Caco-2 (cell line): ENCODE measurements at regions not wholly inside any gene's neighbourhood (a gene's known extent, or its start where the extent isn't known, plus 50 kb on each side); places are given as distances from the start of the nearest gene placed in this dataset.

Source experiments
- BruUV-seq: library from RNA; stranded (reverse); fragments of 400-500 nt; replicated peaks from 2 replicates; lab custom pipeline; 2021; lab: Mats Ljungman, UMichigan
- CTCF ChIA-PET: fragments of 300-600 bp; sonication (Branson Sonifier 250); formaldehyde crosslinking; loops from one replicate; lab custom pipeline; 2022; ENCODE audit warnings: antibody characterized with exemption; lab: Charles Lee
- POLR2A ChIA-PET: fragments of 300-600 bp; sonication (Branson Sonifier 250); formaldehyde crosslinking; loops from one replicate; lab custom pipeline; 2022; ENCODE audit warnings: antibody characterized with exemption; lab: Charles Lee
- DNase-seq, 2 experiments: peaks; one replicate each; pipeline versions ENCODE4 v3.0.0 to v3.0.0-alpha.2; 2020 to 2022
- H3K27me3 ChIP-seq: replicated peaks from 2 replicates; pipeline ENCODE4 v1.6.0; 2011; ENCODE audit warnings: low read length; ENCODE audit not compliant: control insufficient read depth, insufficient read depth
- H3K36me3 ChIP-seq: 2 replicates; pipeline ENCODE4 v1.5.1; 2011; ENCODE audit warnings: low read length; ENCODE audit not compliant: control insufficient read depth, insufficient read depth
- H3K4me1 ChIP-seq: fragments of 250-450 bp; sonication (Bioruptor Pico); 2 replicates; pipeline ENCODE4 v1.5.1; 2020; ENCODE audit warnings: mild to moderate bottlenecking
- H3K4me3 ChIP-seq: 2 replicates; pipeline ENCODE4 v1.5.1; 2011; ENCODE audit warnings: low read depth, mild to moderate bottlenecking, control low read depth, low read length
- H3K9me3 ChIP-seq: fragments of 250-450 bp; sonication (Bioruptor Pico); 2 replicates; pipeline ENCODE4 v1.5.1; 2020; ENCODE audit warnings: mild to moderate bottlenecking, moderate library complexity
- H3K27ac Mint-ChIP-seq: one replicate; pipeline ENCODE4 v1.8.0; 2022; ENCODE audit warnings: mixed read lengths; ENCODE audit not compliant: unreplicated experiment
- H3K27me3 Mint-ChIP-seq: one replicate; pipeline ENCODE4 v1.8.0; 2022; ENCODE audit warnings: mixed read lengths; ENCODE audit not compliant: insufficient read depth, unreplicated experiment
- H3K36me3 Mint-ChIP-seq: one replicate; pipeline ENCODE4 v1.8.0; 2022; ENCODE audit warnings: mild to moderate bottlenecking, mixed read lengths; ENCODE audit not compliant: insufficient read depth, unreplicated experiment
- H3K4me1 Mint-ChIP-seq: one replicate; pipeline ENCODE4 v1.8.0; 2022; ENCODE audit warnings: low read depth, mixed read lengths; ENCODE audit not compliant: unreplicated experiment
- H3K4me3 Mint-ChIP-seq: one replicate; pipeline ENCODE4 v1.8.0; 2022; ENCODE audit warnings: mild to moderate bottlenecking, moderate library complexity, mixed read lengths; ENCODE audit not compliant: unreplicated experiment
- H3K9me3 Mint-ChIP-seq: one replicate; pipeline ENCODE4 v1.8.0; 2022; ENCODE audit warnings: mixed read lengths; ENCODE audit not compliant: unreplicated experiment
- intact Hi-C: fragments of 100-400 bp; cut with micrococcal nuclease; formaldehyde crosslinking; loops from one replicate; pipeline ENCODE4 v1.10.0; 2022; ENCODE audit not compliant: unreplicated experiment
- TF ChIP-seq, protein P1 (sequence below), 2 experiments: fragments of 200-600 bp in 1 of 2; IDR thresholded peaks; 1 replicate in 1 of 2; 2 replicates in 1 of 2; pipeline versions ENCODE4 v1.5.1 to v1.8.0; 2011 to 2022; ENCODE audit warnings: antibody characterized with exemption in 1 of 2, control low read depth in 1 of 2, inconsistent platforms in 1 of 2, low read depth in 1 of 2, low read length in 1 of 2, mild to moderate bottlenecking in 1 of 2, moderate library complexity in 1 of 2; ENCODE audit not compliant: insufficient read depth in 1 of 2, severe bottlenecking in 1 of 2, unreplicated experiment in 1 of 2

DNA sequence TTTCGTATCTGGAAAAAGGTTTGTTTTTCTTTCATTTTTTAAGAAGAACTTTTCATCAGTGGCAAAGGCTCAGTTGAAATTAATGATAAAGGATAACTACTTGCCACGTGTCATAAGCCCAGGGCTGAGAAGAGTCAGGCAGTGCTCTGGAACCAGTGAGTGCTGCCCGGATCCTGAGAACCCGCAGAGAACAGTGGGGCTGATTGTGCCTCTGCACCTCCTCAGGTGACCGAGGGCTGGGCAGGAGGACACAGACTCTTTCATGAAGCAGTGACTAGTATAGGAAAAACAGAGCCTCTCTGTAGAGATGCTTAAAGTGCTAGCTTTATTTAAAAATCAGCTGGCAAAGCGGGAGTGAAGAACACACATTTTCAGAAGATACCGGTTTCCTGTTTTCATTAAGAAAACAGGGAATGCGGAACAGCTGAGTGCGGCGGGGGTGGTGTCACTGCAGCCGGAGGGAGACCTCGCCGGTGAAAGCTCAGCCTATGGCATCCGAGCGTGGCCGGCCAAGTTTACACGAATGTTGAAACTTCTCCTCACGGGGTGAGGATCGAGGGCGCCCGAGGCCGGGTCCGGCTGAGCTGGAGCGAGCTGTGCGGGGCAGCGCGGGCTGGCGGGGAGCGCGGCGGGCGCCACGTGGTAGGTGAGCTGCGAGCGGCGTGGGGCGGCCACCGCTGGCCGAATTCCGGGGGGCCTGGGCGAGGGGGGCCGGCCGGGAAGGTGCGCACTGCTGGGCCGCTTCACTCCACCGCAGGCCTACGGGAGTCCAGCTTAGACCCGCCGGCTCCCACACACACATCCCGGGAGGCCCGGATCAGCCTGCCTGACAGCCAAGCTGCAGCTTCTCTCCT, 134.7 kb upstream of the DMRT1 start:
- peaks cover 23% of the 10 kb centered on the region for H3K4me1 Mint-ChIP-seq
- peak overlapping the region; percentile 95 for H3K27ac Mint-ChIP-seq
- BruUV-seq, result TSS peak; percentile 80
- Histone ChIP-seq H3K4me3 (peak overlapping the region; percentile 57), H3K9me3 (no peaks in the 10 kb centered on the region), H3K27me3 (no peaks in the 10 kb centered on the region), H3K36me3 (no peaks in the 10 kb centered on the region; the same call in 1 of the 2 replicates), H3K4me1 (peaks cover 32% of the 10 kb centered on the region)
- POLR2A ChIA-PET, result no interaction called here
- intact Hi-C loops, result loop anchor here (1.0 to 5.0 kb wide), 4 partner anchors 25 to 320 kb away; no protein-coding TSS in a partner anchor
- CTCF ChIA-PET, result no interaction called here
- H3K9me3 Mint-ChIP-seq, result no peaks in the 10 kb centered on the region
- peak; percentile 62 to 63 for DNase-seq
- peak overlapping the region; percentile 97 for H3K4me3 Mint-ChIP-seq
- TF ChIP-seq, protein P1, sequence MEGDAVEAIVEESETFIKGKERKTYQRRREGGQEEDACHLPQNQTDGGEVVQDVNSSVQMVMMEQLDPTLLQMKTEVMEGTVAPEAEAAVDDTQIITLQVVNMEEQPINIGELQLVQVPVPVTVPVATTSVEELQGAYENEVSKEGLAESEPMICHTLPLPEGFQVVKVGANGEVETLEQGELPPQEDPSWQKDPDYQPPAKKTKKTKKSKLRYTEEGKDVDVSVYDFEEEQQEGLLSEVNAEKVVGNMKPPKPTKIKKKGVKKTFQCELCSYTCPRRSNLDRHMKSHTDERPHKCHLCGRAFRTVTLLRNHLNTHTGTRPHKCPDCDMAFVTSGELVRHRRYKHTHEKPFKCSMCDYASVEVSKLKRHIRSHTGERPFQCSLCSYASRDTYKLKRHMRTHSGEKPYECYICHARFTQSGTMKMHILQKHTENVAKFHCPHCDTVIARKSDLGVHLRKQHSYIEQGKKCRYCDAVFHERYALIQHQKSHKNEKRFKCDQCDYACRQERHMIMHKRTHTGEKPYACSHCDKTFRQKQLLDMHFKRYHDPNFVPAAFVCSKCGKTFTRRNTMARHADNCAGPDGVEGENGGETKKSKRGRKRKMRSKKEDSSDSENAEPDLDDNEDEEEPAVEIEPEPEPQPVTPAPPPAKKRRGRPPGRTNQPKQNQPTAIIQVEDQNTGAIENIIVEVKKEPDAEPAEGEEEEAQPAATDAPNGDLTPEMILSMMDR (IDR thresholded peaks at IDR 0.05; ENCODE audit: insufficient read depth in 1 of 2, low read depth in 1 of 2, low read length in 1 of 2, severe bottlenecking in 1 of 2, unreplicated experiment in 1 of 2), result no peak
- peaks cover 26% of the 10 kb centered on the region for H3K36me3 Mint-ChIP-seq
- no peaks in the 10 kb centered on the region for H3K27me3 Mint-ChIP-seq

DNA sequence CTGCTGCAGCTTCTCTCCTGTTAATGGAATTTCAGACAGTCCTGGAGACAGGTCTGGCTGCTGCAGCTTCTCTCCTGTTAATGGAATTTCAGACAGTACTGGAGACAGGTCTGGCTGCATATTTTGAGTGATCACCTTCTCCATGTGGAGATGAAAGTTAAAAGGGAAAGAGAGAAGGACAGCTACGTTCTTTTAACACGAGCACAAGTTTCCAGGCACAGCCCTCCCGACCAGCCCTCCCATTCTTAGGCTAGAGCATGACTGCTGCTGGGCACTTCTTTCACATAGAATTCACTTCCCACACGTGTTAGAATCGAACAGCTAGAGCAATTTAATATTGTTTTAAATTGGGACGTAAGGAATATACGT, 133.3 kb upstream of the DMRT1 start:
- Histone ChIP-seq H3K4me1 (peaks cover 28% of the 10 kb centered on the region), H3K36me3 (no peaks in the 10 kb centered on the region; the same call in 1 of the 2 replicates), H3K27me3 (no peaks in the 10 kb centered on the region), H3K9me3 (no peaks in the 10 kb centered on the region), H3K4me3 (peak overlapping the region; percentile 31)
- peak in 1 of 2 experiments; percentile 10 for DNase-seq
- Mint-ChIP-seq H3K4me1 (peaks cover 15% of the 10 kb centered on the region), H3K36me3 (peaks cover 39% of the 10 kb centered on the region), H3K27me3 (no peaks in the 10 kb centered on the region), H3K27ac (no peak overlapping the region), H3K9me3 (no peaks in the 10 kb centered on the region), H3K4me3 (peak overlapping the region; percentile 59)
- ChIA-PET POLR2A (interaction anchor here (0.6 kb wide), 1 partner anchor 119 kb away, joined by 7 read pairs; no protein-coding TSS in a partner anchor), CTCF (interaction anchor here (1.0 kb wide), 1 partner anchor 53 kb away, joined by 3 read pairs; no protein-coding TSS in a partner anchor)
- intact Hi-C loops, result loop anchor here (5.0 kb wide), 2 partner anchors 36 to 321 kb away; no protein-coding TSS in a partner anchor
- TF ChIP-seq, protein P1 (IDR thresholded peaks at IDR 0.05; ENCODE audit: insufficient read depth in 1 of 2, low read depth in 1 of 2, low read length in 1 of 2, severe bottlenecking in 1 of 2, unreplicated experiment in 1 of 2), result no peak
- BruUV-seq, result no TSS peak

DNA sequence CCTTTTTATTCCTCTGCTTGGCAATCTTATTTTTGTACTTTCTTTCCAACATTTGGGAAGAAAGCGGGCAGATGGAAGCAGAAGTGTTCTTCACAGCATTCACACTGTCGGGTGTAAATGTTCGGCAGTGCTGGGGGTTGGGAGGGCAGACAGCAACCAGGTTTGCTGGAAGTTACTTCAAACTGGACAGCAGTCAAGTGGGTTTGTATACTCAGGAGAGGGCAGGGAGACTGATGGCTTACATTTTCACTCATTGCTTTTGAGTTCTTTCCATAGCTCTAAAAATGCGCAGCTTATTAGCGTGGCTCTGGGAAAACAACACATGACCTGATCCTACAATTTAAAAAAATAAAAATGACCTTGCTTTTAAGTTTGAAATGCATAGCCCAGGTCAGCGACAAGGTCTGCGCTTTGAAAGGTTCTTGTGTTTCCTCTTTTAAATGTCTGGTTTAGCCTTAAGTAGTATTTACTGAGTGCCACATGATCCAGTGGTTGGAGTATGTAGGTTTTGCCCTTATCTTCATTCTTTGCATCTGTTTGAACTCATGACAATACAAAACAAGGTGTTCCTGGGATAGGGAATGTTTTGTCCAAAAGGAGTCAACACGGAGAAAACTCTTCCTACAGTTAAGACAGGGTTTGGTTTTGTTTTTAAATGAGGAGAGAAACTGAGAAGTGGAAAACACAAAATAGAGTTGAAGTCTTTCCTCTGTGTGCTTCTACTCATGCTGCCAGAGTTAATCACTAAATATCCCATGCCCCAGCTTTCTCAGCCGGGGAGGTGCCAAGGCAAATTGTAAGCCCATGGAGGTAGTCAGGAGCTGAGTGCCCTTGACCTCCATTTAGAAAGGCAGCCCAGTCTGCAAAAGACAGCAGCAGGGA, 132.7 kb upstream of the DMRT1 start:
- H3K27me3 ChIP-seq, result no peaks in the 10 kb centered on the region
- TF ChIP-seq, protein P1 (IDR thresholded peaks at IDR 0.05; ENCODE audit: insufficient read depth in 1 of 2, low read depth in 1 of 2, low read length in 1 of 2, severe bottlenecking in 1 of 2, unreplicated experiment in 1 of 2), result no peak
- H3K4me1 ChIP-seq, result peaks cover 26% of the 10 kb centered on the region
- Mint-ChIP-seq H3K36me3 (peaks cover 40% of the 10 kb centered on the region), H3K4me1 (peaks cover 15% of the 10 kb centered on the region), H3K4me3 (peak overlapping the region; percentile 59), H3K9me3 (no peaks in the 10 kb centered on the region), H3K27me3 (no peaks in the 10 kb centered on the region), H3K27ac (no peak overlapping the region)
- POLR2A ChIA-PET, result no interaction called here
- CTCF ChIA-PET, result interaction anchor here (1.0 kb wide), 1 partner anchor 52 kb away, joined by 3 read pairs; no protein-coding TSS in a partner anchor
- no peaks in the 10 kb centered on the region; the same call in 1 of the 2 replicates for H3K36me3 ChIP-seq
- peak overlapping the region; percentile 31 for H3K4me3 ChIP-seq
- H3K9me3 ChIP-seq, result no peaks in the 10 kb centered on the region
- intact Hi-C loops, result loop anchor here (5.0 kb wide), 2 partner anchors 36 to 321 kb away; no protein-coding TSS in a partner anchor
- DNase-seq, result no peak
- BruUV-seq, result no TSS peak
